IMR-90 (cell line): ENCODE measurements at regions not wholly inside any gene's neighbourhood (a gene's known extent, or its start where the extent isn't known, plus 50 kb on each side); places are given as distances from the start of the nearest gene placed in this dataset.

ENCODE experiments used
- BHLHE40 ChIP-seq: fragments of 150-350 bp; IDR thresholded peaks from 2 replicates; pipeline ENCODE4 v1.6.1; 2016; ENCODE audit warnings: mild to moderate bottlenecking, low read depth, low read length
- CEBPB ChIP-seq: IDR thresholded peaks from 2 replicates; pipeline ENCODE4 v1.6.1; 2012; ENCODE audit warnings: low read depth, low read length, improper control_type of control experiment
- CTCF ChIP-seq: conservative IDR thresholded peaks from 2 replicates; pipeline ENCODE4 v1.5.1; 2012; ENCODE audit warnings: mild to moderate bottlenecking, low read depth, low read length, improper control_type of control experiment
- ELK1 ChIP-seq: fragments of 150-350 bp; IDR thresholded peaks from 2 replicates; pipeline ENCODE4 v1.6.1; 2016; ENCODE audit warnings: low read depth, mild to moderate bottlenecking, low read length, moderate library complexity, borderline replicate concordance
- MAFK ChIP-seq: IDR thresholded peaks from 2 replicates; pipeline ENCODE4 v1.6.1; 2012; ENCODE audit warnings: low read depth, low read length, improper control_type of control experiment
- MAZ ChIP-seq: IDR thresholded peaks from 2 replicates; pipeline ENCODE4 v1.6.1; 2012; ENCODE audit warnings: low read depth, mild to moderate bottlenecking, low read length, improper control_type of control experiment, moderate library complexity, borderline replicate concordance
- NFE2L2 ChIP-seq: fragments of 150-350 bp; IDR thresholded peaks from 2 replicates; pipeline ENCODE4 v1.6.1; 2016; ENCODE audit warnings: low read depth, mild to moderate bottlenecking, low read length
- POLR2A ChIP-seq: IDR thresholded peaks from 2 replicates; pipeline ENCODE4 v1.6.1; 2012; ENCODE audit warnings: mild to moderate bottlenecking, low read depth, low read length
- RAD21 ChIP-seq: IDR thresholded peaks from 2 replicates; pipeline ENCODE4 v1.6.1; 2012; ENCODE audit warnings: low read length, improper control_type of control experiment
- RCOR1 ChIP-seq: IDR thresholded peaks from 2 replicates; pipeline ENCODE4 v1.6.1; 2012; ENCODE audit warnings: mild to moderate bottlenecking, low read length, improper control_type of control experiment; ENCODE audit not compliant: insufficient replicate concordance
- RFX5 ChIP-seq: IDR thresholded peaks from 2 replicates; pipeline ENCODE4 v1.8.0; 2012; ENCODE audit warnings: low read depth, mild to moderate bottlenecking, low read length, moderate library complexity
- SMC3 ChIP-seq: fragments of 150-350 bp; IDR thresholded peaks from 2 replicates; pipeline ENCODE4 v1.6.1; 2016; ENCODE audit warnings: low read depth, mild to moderate bottlenecking, antibody characterized with exemption, low read length, moderate library complexity
- USF2 ChIP-seq: fragments of 150-350 bp; IDR thresholded peaks from 2 replicates; pipeline ENCODE4 v1.6.1; 2017; ENCODE audit warnings: mild to moderate bottlenecking, antibody characterized with exemption, low read length, low read depth

- TF ChIP-seq RCOR1 (no peak), CTCF (no peak), RFX5 (no peak), ELK1 (no peak), POLR2A (no peak), BHLHE40 (no peak), CEBPB (no peak), USF2 (no peak), MAZ (no peak), MAFK (no peak), NFE2L2 (no peak), RAD21 (no peak), SMC3 (no peak)
Measured at GRCh38 chr2:217288472-217289063, 428.7 kb upstream of the TNP1 start.
